ENCODE measurements at regions not wholly inside any gene's neighbourhood (a gene's known extent, or its start where the extent isn't known, plus 50 kb on each side); places are given as distances from the start of the nearest gene placed in this dataset.

DNA sequence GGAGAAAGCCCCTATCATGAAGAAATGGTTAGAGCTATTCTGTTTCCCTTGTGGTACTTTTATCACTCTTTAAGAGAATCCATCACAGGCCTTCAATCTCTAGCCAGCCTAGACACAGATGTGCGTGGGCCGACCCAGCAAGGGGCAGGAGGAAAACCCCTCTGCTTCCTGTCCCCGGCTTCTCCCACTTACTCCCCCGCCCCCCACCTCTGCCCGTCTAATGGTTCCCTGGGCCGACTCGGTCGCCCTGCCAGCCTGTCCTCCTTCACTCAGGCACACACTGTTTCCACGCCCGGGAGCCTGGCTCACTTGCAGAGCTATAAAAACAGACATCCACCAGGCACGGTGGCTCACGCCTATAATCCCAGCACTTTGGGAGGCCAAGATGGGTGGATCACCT is 58.3 kb upstream of the TFRC start:
- TF ChIP-seq, protein P1, sequence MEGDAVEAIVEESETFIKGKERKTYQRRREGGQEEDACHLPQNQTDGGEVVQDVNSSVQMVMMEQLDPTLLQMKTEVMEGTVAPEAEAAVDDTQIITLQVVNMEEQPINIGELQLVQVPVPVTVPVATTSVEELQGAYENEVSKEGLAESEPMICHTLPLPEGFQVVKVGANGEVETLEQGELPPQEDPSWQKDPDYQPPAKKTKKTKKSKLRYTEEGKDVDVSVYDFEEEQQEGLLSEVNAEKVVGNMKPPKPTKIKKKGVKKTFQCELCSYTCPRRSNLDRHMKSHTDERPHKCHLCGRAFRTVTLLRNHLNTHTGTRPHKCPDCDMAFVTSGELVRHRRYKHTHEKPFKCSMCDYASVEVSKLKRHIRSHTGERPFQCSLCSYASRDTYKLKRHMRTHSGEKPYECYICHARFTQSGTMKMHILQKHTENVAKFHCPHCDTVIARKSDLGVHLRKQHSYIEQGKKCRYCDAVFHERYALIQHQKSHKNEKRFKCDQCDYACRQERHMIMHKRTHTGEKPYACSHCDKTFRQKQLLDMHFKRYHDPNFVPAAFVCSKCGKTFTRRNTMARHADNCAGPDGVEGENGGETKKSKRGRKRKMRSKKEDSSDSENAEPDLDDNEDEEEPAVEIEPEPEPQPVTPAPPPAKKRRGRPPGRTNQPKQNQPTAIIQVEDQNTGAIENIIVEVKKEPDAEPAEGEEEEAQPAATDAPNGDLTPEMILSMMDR (IDR thresholded peaks at IDR 0.05; ENCODE audit: low read depth, low read length, missing input control): no peak
- TF ChIP-seq, protein P2, sequence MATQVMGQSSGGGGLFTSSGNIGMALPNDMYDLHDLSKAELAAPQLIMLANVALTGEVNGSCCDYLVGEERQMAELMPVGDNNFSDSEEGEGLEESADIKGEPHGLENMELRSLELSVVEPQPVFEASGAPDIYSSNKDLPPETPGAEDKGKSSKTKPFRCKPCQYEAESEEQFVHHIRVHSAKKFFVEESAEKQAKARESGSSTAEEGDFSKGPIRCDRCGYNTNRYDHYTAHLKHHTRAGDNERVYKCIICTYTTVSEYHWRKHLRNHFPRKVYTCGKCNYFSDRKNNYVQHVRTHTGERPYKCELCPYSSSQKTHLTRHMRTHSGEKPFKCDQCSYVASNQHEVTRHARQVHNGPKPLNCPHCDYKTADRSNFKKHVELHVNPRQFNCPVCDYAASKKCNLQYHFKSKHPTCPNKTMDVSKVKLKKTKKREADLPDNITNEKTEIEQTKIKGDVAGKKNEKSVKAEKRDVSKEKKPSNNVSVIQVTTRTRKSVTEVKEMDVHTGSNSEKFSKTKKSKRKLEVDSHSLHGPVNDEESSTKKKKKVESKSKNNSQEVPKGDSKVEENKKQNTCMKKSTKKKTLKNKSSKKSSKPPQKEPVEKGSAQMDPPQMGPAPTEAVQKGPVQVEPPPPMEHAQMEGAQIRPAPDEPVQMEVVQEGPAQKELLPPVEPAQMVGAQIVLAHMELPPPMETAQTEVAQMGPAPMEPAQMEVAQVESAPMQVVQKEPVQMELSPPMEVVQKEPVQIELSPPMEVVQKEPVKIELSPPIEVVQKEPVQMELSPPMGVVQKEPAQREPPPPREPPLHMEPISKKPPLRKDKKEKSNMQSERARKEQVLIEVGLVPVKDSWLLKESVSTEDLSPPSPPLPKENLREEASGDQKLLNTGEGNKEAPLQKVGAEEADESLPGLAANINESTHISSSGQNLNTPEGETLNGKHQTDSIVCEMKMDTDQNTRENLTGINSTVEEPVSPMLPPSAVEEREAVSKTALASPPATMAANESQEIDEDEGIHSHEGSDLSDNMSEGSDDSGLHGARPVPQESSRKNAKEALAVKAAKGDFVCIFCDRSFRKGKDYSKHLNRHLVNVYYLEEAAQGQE (IDR thresholded peaks at IDR 0.05): no peak
- TF ChIP-seq EGR1 (IDR thresholded peaks at IDR 0.05; ENCODE audit: low read depth in 2 of 2) (no peak), JUND (IDR thresholded peaks at IDR 0.05) (no peak), YY1 (IDR thresholded peaks at IDR 0.05) (no peak), GABPA (IDR thresholded peaks at IDR 0.05 in 1 of 2, conservative IDR thresholded peaks at IDR 0.05 in 1 of 2) (no peak), RXRA (IDR thresholded peaks at IDR 0.05) (no peak), HNF4G (IDR thresholded peaks at IDR 0.05) (no peak), FOXA1 (IDR thresholded peaks at IDR 0.05) (no peak), RAD21 (IDR thresholded peaks at IDR 0.05) (no peak), TAF1 (conservative IDR thresholded peaks at IDR 0.05) (no peak)
- TF ChIP-seq, protein P3, sequence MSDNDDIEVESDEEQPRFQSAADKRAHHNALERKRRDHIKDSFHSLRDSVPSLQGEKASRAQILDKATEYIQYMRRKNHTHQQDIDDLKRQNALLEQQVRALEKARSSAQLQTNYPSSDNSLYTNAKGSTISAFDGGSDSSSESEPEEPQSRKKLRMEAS (IDR thresholded peaks at IDR 0.05): no peak
- TF ChIP-seq, protein P4, sequence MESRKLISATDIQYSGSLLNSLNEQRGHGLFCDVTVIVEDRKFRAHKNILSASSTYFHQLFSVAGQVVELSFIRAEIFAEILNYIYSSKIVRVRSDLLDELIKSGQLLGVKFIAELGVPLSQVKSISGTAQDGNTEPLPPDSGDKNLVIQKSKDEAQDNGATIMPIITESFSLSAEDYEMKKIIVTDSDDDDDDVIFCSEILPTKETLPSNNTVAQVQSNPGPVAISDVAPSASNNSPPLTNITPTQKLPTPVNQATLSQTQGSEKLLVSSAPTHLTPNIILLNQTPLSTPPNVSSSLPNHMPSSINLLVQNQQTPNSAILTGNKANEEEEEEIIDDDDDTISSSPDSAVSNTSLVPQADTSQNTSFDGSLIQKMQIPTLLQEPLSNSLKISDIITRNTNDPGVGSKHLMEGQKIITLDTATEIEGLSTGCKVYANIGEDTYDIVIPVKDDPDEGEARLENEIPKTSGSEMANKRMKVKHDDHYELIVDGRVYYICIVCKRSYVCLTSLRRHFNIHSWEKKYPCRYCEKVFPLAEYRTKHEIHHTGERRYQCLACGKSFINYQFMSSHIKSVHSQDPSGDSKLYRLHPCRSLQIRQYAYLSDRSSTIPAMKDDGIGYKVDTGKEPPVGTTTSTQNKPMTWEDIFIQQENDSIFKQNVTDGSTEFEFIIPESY (IDR thresholded peaks at IDR 0.05): no peak
- TF ChIP-seq, protein P5, sequence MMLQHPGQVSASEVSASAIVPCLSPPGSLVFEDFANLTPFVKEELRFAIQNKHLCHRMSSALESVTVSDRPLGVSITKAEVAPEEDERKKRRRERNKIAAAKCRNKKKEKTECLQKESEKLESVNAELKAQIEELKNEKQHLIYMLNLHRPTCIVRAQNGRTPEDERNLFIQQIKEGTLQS (IDR thresholded peaks at IDR 0.05): no peak

Data from liver (tissue), 3 donors.